NCI-H69 (cell line): ENCODE measurements at regions not wholly inside any gene's neighbourhood (a gene's known extent, or its start where the extent isn't known, plus 50 kb on each side); places are given as distances from the start of the nearest gene placed in this dataset.

Experiments
- DNase-seq: peaks from one replicate; lab custom pipeline; 2025; lab: John Stamatoyannopoulos, UW

GRCh38 chr1:183711741-183712361 lies 58.7 kb upstream of the APOBEC4 start:
- DNase-seq = peak; percentile 86

GRCh38 chr1:183711165-183711682 lies 58.1 kb upstream of the APOBEC4 start:
- DNase-seq = no peak

GRCh38 chr1:183710734-183711133 lies 57.6 kb upstream of the APOBEC4 start:
- no peak for DNase-seq

GRCh38 chr1:183710333-183710732 lies 57.2 kb upstream of the APOBEC4 start:
- no peak for DNase-seq

GRCh38 chr1:183704131-183704530 lies 51.0 kb upstream of the APOBEC4 start:
- no peak for DNase-seq
